GM12878 (cell line): ENCODE measurements at regions not wholly inside any gene's neighbourhood (a gene's known extent, or its start where the extent isn't known, plus 50 kb on each side); places are given as distances from the start of the nearest gene placed in this dataset.

Source experiments
- ATF7 ChIP-seq: fragments of 450-650 bp; IDR thresholded peaks from 2 replicates; pipeline ENCODE4 v1.6.1; 2016; ENCODE audit warnings: low read depth, mild to moderate bottlenecking
- BRCA1 ChIP-seq: IDR thresholded peaks from 2 replicates; pipeline ENCODE4 v1.6.1; 2011; ENCODE audit warnings: low read depth, low read length, improper control_type of control experiment
- CEBPZ ChIP-seq: fragments of 150-350 bp; IDR thresholded peaks from 2 replicates; pipeline ENCODE4 v1.6.1; 2016; ENCODE audit warnings: low read depth, low read length
- CUX1 ChIP-seq: IDR thresholded peaks from 2 replicates; pipeline ENCODE4 v1.6.1; 2012; ENCODE audit warnings: improper control_type of control experiment, low read depth, low read length; ENCODE audit not compliant: insufficient replicate concordance
- NBN ChIP-seq: fragments of 450-650 bp; IDR thresholded peaks from 2 replicates; pipeline ENCODE4 v1.6.1; 2016
- POLR2A ChIP-seq: IDR thresholded peaks from 2 replicates; pipeline ENCODE4 v1.6.1; 2011; ENCODE audit warnings: low read depth, mild to moderate bottlenecking, low read length
- YBX1 ChIP-seq: fragments of 450-650 bp; IDR thresholded peaks from 2 replicates; pipeline ENCODE4 v1.6.1; 2016; ENCODE audit warnings: antibody characterized with exemption
- ZNF274 ChIP-seq: IDR thresholded peaks from one replicate; pipeline ENCODE4 v1.8.0; 2011; ENCODE audit not compliant: insufficient read length, insufficient read depth

- TF ChIP-seq POLR2A (no peak), ATF7 (no peak), CEBPZ (no peak), ZNF274 (no peak), BRCA1 (no peak), NBN (no peak), CUX1 (no peak), YBX1 (no peak)
Observed at GRCh38 chr7:8817448-8818036, 384.1 kb downstream of the NXPH1 start.
